Omental fat pad (tissue), 3 donors: ENCODE measurements at regions not wholly inside any gene's neighbourhood (a gene's known extent, or its start where the extent isn't known, plus 50 kb on each side); places are given as distances from the start of the nearest gene placed in this dataset.

Experiments used
- ATAC-seq: fragments of 150-250 bp; one replicate; pipeline ENCODE4 v1.9.1; 2016; ENCODE audit warnings: mild to moderate bottlenecking, moderate library complexity; ENCODE audit not compliant: low FRiP score
- DNase-seq: peaks from one replicate; pipeline ENCODE4 v3.0.0-alpha.2; 2019; ENCODE audit warnings: low spot score
- CTCF ChIP-seq, 3 donors: fragments of 450-650 bp; IDR thresholded peaks; one replicate each; pipeline ENCODE4 v1.5.1; 2016 to 2017; ENCODE audit warnings: antibody characterized with exemption in 3 of 3, mild to moderate bottlenecking in 3 of 3, moderate library complexity in 2 of 3

DNA sequence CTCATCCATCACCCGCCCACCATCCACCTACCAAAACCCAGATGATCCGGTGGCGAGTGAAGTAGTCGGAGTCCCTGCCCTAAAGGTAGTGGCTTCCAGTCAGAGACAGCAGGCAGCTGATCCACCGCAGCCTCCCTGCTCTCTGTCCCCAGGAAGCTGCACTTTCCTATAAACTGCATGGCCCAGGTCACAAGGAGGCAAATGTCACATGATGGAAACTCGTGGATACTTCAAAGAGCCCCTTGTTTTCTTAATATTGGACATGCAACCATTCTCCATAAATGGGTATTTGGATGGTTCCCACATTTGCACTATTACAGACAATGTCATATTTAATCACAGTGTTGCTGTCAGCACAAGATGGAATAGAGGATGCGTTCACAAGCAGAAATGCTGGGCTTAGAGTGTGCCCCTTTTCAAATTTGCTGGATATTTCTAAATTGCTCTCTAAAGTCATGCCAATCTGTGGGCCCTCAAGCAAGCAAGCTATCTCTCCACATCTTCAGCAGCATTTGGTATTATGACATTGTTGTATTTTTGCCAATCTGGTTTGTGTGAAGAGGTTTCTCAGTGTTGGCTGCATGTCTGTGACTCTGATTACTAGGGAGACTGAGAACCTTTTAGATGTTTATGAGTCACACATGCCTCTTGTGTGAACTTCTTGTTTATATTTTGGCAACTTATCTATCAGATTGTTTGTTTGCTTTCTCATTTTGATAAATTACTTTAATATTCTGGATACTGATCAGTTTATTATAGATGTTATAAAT is 822.0 kb downstream of the TNS3 start:
- no peak for DNase-seq
- TF ChIP-seq CTCF (IDR thresholded peaks at IDR 0.05), result no peak
- no peak for ATAC-seq

DNA sequence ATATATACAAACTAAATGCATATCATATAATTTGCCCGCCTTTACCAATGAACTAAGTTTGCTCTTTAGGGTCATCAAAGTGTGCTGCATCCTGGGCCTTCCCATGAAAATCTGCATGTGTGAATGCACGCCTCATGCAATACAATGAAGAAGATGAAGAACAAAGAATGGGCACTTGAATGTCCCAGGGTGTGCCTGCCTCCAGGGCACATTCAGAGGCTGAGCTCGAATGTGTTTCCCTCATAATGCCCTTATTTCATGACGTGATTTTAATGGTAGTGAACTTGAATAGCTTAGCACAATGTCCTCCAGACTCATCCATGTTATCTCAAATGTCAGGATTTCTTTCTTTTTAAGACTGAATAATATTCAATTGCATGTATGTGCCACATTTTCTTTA is 824.9 kb downstream of the TNS3 start:
- ATAC-seq, result no peak
- TF ChIP-seq CTCF (IDR thresholded peaks at IDR 0.05), result no peak
- no peak for DNase-seq

DNA sequence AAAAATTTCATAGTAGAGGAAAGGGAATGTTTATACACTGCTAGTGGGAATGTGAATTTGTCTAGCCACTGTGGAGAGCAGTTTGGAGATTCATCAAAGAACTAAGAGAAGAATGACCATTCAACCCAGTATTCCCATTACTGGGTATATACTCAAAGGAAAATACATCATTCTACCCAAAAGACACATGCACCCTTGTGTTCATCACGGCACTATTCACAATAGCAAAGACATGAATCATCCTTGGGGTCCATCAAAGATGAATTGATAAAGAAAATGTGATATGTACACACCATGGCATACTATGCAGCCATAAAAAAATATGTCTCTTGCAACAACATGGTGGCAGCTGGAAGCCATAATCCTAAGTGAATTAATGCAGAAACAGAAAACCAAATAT is 825.7 kb downstream of the TNS3 start:
- ATAC-seq (no peak), DNase-seq (no peak)
- TF ChIP-seq CTCF (IDR thresholded peaks at IDR 0.05), result no peak

GRCh38 chr7:46755120-46756034 is 826.5 kb downstream of the TNS3 start:
- ATAC-seq, result no peak
- no peak for TF ChIP-seq CTCF (IDR thresholded peaks at IDR 0.05)
- no peak for DNase-seq

- DNase-seq, result no peak
- TF ChIP-seq CTCF (IDR thresholded peaks at IDR 0.05), result no peak
- ATAC-seq, result no peak
Measured at GRCh38 chr7:46754140-46754720, 827.7 kb downstream of the TNS3 start.

- DNase-seq (no peak), ATAC-seq (no peak)
- TF ChIP-seq CTCF (IDR thresholded peaks at IDR 0.05), result no peak
Measured at GRCh38 chr7:46753662-46754061, 828.2 kb downstream of the TNS3 start.
